ENCODE measurements at regions not wholly inside any gene's neighbourhood (a gene's known extent, or its start where the extent isn't known, plus 50 kb on each side); places are given as distances from the start of the nearest gene placed in this dataset.

GRCh38 chr16:82282662-82283061 lies 112.6 kb upstream of the MPHOSPH6 start:
- no peak for ATAC-seq
- no peak overlapping the region for H3K4me3 ChIP-seq (ENCODE audit: low read depth in 2 of 2, low read length in 2 of 2)
- CTCF ChIA-PET, result no interaction called here
- no peak for DNase-seq (ENCODE audit: low read depth, low spot score)
- intact Hi-C loops (cut with micrococcal nuclease; ENCODE audit: unreplicated experiment) (no loop called here), in situ Hi-C loops (cut with HindIII; ENCODE audit: low pct_unique_long_range_greater_than_20kb, low sequenced_read_pairs) (no loop called here)
- POLR2A ChIA-PET, result no interaction called here
- H3K27ac ChIP-seq (ENCODE audit: low read length), result no peak overlapping the region
- H3K4me1 ChIP-seq (ENCODE audit: control insufficient read depth, insufficient read depth, low read length), result no peaks in the 10 kb centered on the region
- no TSS peak for BruUV-seq (replicated peaks)
- H3K27me3 ChIP-seq (ENCODE audit: control insufficient read depth, insufficient read depth, low read length), result no peaks in the 10 kb centered on the region
- H3K9me3 ChIP-seq (ENCODE audit: control insufficient read depth, insufficient read depth, low read depth, low read length), result no peaks in the 10 kb centered on the region
- H3K36me3 ChIP-seq (ENCODE audit: control insufficient read depth, insufficient read depth, low read length), result no peaks in the 10 kb centered on the region
- TF ChIP-seq, protein P1, sequence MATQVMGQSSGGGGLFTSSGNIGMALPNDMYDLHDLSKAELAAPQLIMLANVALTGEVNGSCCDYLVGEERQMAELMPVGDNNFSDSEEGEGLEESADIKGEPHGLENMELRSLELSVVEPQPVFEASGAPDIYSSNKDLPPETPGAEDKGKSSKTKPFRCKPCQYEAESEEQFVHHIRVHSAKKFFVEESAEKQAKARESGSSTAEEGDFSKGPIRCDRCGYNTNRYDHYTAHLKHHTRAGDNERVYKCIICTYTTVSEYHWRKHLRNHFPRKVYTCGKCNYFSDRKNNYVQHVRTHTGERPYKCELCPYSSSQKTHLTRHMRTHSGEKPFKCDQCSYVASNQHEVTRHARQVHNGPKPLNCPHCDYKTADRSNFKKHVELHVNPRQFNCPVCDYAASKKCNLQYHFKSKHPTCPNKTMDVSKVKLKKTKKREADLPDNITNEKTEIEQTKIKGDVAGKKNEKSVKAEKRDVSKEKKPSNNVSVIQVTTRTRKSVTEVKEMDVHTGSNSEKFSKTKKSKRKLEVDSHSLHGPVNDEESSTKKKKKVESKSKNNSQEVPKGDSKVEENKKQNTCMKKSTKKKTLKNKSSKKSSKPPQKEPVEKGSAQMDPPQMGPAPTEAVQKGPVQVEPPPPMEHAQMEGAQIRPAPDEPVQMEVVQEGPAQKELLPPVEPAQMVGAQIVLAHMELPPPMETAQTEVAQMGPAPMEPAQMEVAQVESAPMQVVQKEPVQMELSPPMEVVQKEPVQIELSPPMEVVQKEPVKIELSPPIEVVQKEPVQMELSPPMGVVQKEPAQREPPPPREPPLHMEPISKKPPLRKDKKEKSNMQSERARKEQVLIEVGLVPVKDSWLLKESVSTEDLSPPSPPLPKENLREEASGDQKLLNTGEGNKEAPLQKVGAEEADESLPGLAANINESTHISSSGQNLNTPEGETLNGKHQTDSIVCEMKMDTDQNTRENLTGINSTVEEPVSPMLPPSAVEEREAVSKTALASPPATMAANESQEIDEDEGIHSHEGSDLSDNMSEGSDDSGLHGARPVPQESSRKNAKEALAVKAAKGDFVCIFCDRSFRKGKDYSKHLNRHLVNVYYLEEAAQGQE (IDR thresholded peaks at IDR 0.05; ENCODE audit: insufficient read depth in 1 of 2, low read depth in 2 of 2, low read length in 1 of 2), result no peak
- TF ChIP-seq CTCF (IDR thresholded peaks at IDR 0.05) (no peak), SIN3A (IDR thresholded peaks at IDR 0.05; ENCODE audit: borderline replicate concordance, insufficient read depth, low read depth, low read length) (no peak), POLR2AphosphoS5 (IDR thresholded peaks at IDR 0.05; ENCODE audit: low read depth, low read length) (no peak), TCF7L2 (IDR thresholded peaks at IDR 0.05; ENCODE audit: low read depth, low read length) (no peak)

DNA sequence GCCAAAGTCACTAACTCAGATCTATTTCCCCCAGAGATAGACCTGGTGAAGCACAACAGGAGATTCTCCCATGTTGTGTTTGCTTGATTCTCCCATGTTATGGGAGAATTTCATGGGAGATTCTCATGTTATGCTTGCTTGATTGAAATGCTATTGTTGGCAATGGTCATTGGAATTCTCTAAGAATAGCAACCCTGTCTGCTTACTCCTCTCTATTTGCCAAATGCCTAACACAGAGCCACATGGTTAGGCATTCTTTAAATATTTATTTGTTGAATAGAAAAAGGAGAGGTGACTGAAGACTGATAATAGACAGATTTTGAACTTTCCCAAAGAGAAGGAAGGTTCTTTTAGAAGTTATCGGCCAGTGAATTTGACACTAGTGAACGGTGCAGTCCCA lies 111.5 kb upstream of the MPHOSPH6 start:
- POLR2A ChIA-PET, result interaction anchor here (0.7 kb wide), 1 partner anchor 70 kb away, joined by 3 read pairs; no protein-coding TSS in a partner anchor

More for the DNA sequence above, 111.5 kb upstream of the MPHOSPH6 start:
- no peak overlapping the region for H3K4me3 ChIP-seq (ENCODE audit: low read depth in 2 of 2, low read length in 2 of 2)
- TF ChIP-seq POLR2AphosphoS5 (IDR thresholded peaks at IDR 0.05; ENCODE audit: low read depth, low read length) (no peak), TCF7L2 (IDR thresholded peaks at IDR 0.05; ENCODE audit: low read depth, low read length) (no peak), SIN3A (IDR thresholded peaks at IDR 0.05; ENCODE audit: borderline replicate concordance, insufficient read depth, low read depth, low read length) (no peak), CTCF (IDR thresholded peaks at IDR 0.05) (no peak)
- TF ChIP-seq, protein P1 (IDR thresholded peaks at IDR 0.05; ENCODE audit: insufficient read depth in 1 of 2, low read depth in 2 of 2, low read length in 1 of 2), result no peak
- in situ Hi-C loops (cut with HindIII; ENCODE audit: low pct_unique_long_range_greater_than_20kb, low sequenced_read_pairs) (no loop called here), intact Hi-C loops (cut with micrococcal nuclease; ENCODE audit: unreplicated experiment) (no loop called here)
- no peak for DNase-seq (ENCODE audit: low read depth, low spot score)
- CTCF ChIA-PET, result no interaction called here
- BruUV-seq (replicated peaks), result no TSS peak
- no peaks in the 10 kb centered on the region for H3K36me3 ChIP-seq (ENCODE audit: control insufficient read depth, insufficient read depth, low read length)
- no peaks in the 10 kb centered on the region for H3K27me3 ChIP-seq (ENCODE audit: control insufficient read depth, insufficient read depth, low read length)
- H3K4me1 ChIP-seq (ENCODE audit: control insufficient read depth, insufficient read depth, low read length), result no peaks in the 10 kb centered on the region
- no peak overlapping the region for H3K27ac ChIP-seq (ENCODE audit: low read length)
- ATAC-seq, result no peak
- no peaks in the 10 kb centered on the region for H3K9me3 ChIP-seq (ENCODE audit: control insufficient read depth, insufficient read depth, low read depth, low read length)
